Loucy (cell line): ENCODE measurements at regions not wholly inside any gene's neighbourhood (a gene's known extent, or its start where the extent isn't known, plus 50 kb on each side); places are given as distances from the start of the nearest gene placed in this dataset.

ENCODE experiments used
- H2AFZ ChIP-seq: fragments of 200-600 bp; sonication (generic); 2 replicates; pipeline ENCODE4 v1.6.0; 2016; ENCODE audit warnings: antibody characterized with exemption, mild to moderate bottlenecking, low read length, moderate library complexity
- H3F3A ChIP-seq: fragments of 200-600 bp; 2 replicates; pipeline ENCODE4 v1.6.0; 2016; ENCODE audit warnings: antibody characterized with exemption, low read depth, mild to moderate bottlenecking
- H3K27me3 ChIP-seq: fragments of 200-600 bp; sonication (generic); 2 replicates; pipeline ENCODE4 v1.6.1; 2014; ENCODE audit warnings: low read length, mild to moderate bottlenecking; ENCODE audit not compliant: insufficient read depth, poor library complexity, severe bottlenecking
- H3K36me3 ChIP-seq: fragments of 200-600 bp; sonication (generic); 2 replicates; pipeline ENCODE4 v1.6.1; 2016; ENCODE audit warnings: low read length; ENCODE audit not compliant: insufficient read depth
- H3K4me1 ChIP-seq: fragments of 200-600 bp; sonication (generic); 2 replicates; pipeline ENCODE4 v1.5.1; 2014; ENCODE audit warnings: low read length, mild to moderate bottlenecking; ENCODE audit not compliant: insufficient read depth, poor library complexity, severe bottlenecking
- H3K4me2 ChIP-seq: fragments of 200-600 bp; sonication (generic); 2 replicates; pipeline ENCODE4 v1.6.0; 2014; ENCODE audit warnings: antibody characterized with exemption, low read length, low read depth, mild to moderate bottlenecking; ENCODE audit not compliant: poor library complexity, severe bottlenecking
- H3K4me3 ChIP-seq: fragments of 200-600 bp; sonication (generic); 2 replicates; pipeline ENCODE4 v1.5.1; 2014; ENCODE audit warnings: low read length, mild to moderate bottlenecking, mixed read lengths; ENCODE audit not compliant: poor library complexity, severe bottlenecking
- H3K79me2 ChIP-seq: fragments of 200-600 bp; sonication (generic); 2 replicates; pipeline ENCODE4 v1.6.1; 2014; ENCODE audit warnings: low read length; ENCODE audit not compliant: insufficient read depth
- H3K9ac ChIP-seq: fragments of 200-600 bp; sonication (generic); 2 replicates; pipeline ENCODE4 v1.6.0; 2014; ENCODE audit warnings: mild to moderate bottlenecking, low read depth, low read length, moderate library complexity; ENCODE audit not compliant: poor library complexity, severe bottlenecking
- H3K9me2 ChIP-seq: fragments of 200-600 bp; sonication (generic); replicated peaks from 2 replicates; pipeline ENCODE4 v1.6.1; 2016; ENCODE audit warnings: low read depth, low read length, mixed read lengths
- H3K9me3 ChIP-seq: fragments of 200-600 bp; sonication (generic); 2 replicates; pipeline ENCODE4 v1.6.1; 2014; ENCODE audit warnings: mild to moderate bottlenecking, antibody characterized with exemption, low read length, low read depth; ENCODE audit not compliant: insufficient read depth
- H4K20me1 ChIP-seq: fragments of 200-600 bp; sonication (generic); 2 replicates; pipeline ENCODE4 v1.6.0; 2014; ENCODE audit warnings: antibody characterized with exemption, low read length, mild to moderate bottlenecking; ENCODE audit not compliant: insufficient read depth, poor library complexity, severe bottlenecking
- EZH2phosphoT487 ChIP-seq: fragments of 200-600 bp; IDR thresholded peaks from 2 replicates; pipeline ENCODE4 v1.6.1; 2018; ENCODE audit warnings: antibody characterized with exemption, mild to moderate bottlenecking, moderate library complexity, borderline replicate concordance
- TF ChIP-seq, protein P1 (sequence below): fragments of 200-600 bp; sonication (generic); conservative IDR thresholded peaks from 2 replicates; pipeline ENCODE4 v1.5.1; 2014; ENCODE audit warnings: mild to moderate bottlenecking, antibody characterized with exemption, low read length

DNA sequence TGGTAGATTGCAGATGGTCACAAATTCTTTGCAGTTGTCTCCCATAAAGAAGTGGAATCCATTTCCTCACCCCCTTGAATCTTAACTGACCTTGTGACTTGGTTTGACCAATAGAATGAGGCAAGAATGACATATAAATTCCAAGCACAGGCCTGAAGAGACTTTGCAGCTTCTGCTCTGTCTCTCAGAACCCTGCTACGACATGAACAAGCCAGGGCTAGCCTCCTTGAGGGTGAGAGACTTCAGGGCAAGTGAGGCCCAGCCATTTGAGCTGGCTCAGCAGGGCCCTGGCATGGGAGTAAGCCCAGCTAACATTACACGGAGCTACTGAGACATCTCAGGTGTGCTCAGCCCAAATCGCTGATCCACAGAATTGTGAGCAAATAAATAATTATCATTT is 216.3 kb upstream of the MAN1A1 start:
- H3K9ac ChIP-seq, result no peak overlapping the region
- no peak overlapping the region for H2AFZ ChIP-seq
- TF ChIP-seq, protein P1, sequence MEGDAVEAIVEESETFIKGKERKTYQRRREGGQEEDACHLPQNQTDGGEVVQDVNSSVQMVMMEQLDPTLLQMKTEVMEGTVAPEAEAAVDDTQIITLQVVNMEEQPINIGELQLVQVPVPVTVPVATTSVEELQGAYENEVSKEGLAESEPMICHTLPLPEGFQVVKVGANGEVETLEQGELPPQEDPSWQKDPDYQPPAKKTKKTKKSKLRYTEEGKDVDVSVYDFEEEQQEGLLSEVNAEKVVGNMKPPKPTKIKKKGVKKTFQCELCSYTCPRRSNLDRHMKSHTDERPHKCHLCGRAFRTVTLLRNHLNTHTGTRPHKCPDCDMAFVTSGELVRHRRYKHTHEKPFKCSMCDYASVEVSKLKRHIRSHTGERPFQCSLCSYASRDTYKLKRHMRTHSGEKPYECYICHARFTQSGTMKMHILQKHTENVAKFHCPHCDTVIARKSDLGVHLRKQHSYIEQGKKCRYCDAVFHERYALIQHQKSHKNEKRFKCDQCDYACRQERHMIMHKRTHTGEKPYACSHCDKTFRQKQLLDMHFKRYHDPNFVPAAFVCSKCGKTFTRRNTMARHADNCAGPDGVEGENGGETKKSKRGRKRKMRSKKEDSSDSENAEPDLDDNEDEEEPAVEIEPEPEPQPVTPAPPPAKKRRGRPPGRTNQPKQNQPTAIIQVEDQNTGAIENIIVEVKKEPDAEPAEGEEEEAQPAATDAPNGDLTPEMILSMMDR, result no peak
- no peak for TF ChIP-seq EZH2phosphoT487
- H3K4me2 ChIP-seq, result no peak overlapping the region
- H3K9me3 ChIP-seq, result no peaks in the 10 kb centered on the region
- no peaks in the 10 kb centered on the region for H3K27me3 ChIP-seq
- H3K9me2 ChIP-seq, result 0 out of 2 replicates have a peak, but pooled peaks cover 3% of the 10 kb centered on the region
- no peaks in the 10 kb centered on the region for H3K36me3 ChIP-seq
- no peaks in the 10 kb centered on the region for H3K79me2 ChIP-seq
- H3K4me3 ChIP-seq, result no peak overlapping the region
- H3K4me1 ChIP-seq, result no peaks in the 10 kb centered on the region
- no peaks in the 10 kb centered on the region for H3F3A ChIP-seq
- no peaks in the 10 kb centered on the region for H4K20me1 ChIP-seq

DNA sequence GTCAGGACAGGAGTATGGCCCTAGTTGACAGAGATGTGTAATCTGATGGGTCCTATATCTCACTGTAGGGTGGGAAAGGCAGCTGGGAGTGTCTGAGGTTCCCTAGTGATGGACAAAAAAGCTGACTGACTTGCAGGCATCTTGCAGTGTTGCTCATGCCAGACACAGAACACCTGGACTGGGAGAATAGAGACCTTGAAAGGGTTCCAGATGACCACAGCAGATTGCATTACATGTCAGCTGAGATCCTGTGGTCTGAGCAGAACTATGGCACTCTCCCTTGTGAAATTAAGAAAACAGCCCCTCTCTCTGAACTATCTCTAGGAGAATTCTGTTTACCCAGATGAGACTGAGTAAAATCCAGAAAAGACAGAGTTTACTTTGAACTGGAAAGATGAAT is 212.6 kb upstream of the MAN1A1 start:
- no peaks in the 10 kb centered on the region for H3K36me3 ChIP-seq
- no peaks in the 10 kb centered on the region for H3K9me2 ChIP-seq
- TF ChIP-seq EZH2phosphoT487, result no peak
- TF ChIP-seq, protein P1, result no peak
- H3K9ac ChIP-seq, result no peak overlapping the region
- no peaks in the 10 kb centered on the region for H3F3A ChIP-seq
- no peaks in the 10 kb centered on the region for H3K9me3 ChIP-seq
- no peak overlapping the region for H2AFZ ChIP-seq
- H4K20me1 ChIP-seq, result no peaks in the 10 kb centered on the region
- no peaks in the 10 kb centered on the region for H3K79me2 ChIP-seq
- H3K4me2 ChIP-seq, result no peak overlapping the region
- no peaks in the 10 kb centered on the region for H3K27me3 ChIP-seq
- H3K4me1 ChIP-seq, result no peaks in the 10 kb centered on the region
- no peak overlapping the region for H3K4me3 ChIP-seq

DNA sequence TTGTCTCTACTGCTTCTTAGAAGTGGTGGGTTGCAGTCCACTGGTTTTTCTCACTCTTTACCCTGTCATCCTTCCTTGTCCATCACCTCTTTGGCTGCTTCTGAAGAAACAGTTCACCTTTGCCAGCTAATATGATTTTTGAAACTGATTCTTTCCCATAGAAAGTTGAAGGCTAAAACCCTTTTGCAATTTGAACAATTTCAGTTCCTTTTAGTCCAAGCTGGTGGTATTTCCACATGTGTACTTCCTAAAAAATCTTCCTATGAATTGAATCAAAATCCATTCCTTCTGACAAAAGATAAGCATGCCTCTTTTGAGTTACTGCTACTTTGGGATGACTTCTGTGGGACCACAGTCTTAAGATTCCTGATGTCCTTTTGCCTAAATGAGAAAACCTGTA is 210.0 kb upstream of the MAN1A1 start:
- Histone ChIP-seq H3K9me2 (no peaks in the 10 kb centered on the region), H3K27me3 (no peaks in the 10 kb centered on the region), H3K4me1 (no peaks in the 10 kb centered on the region), H3K36me3 (no peaks in the 10 kb centered on the region), H3K9me3 (no peaks in the 10 kb centered on the region), H2AFZ (no peak overlapping the region), H3K4me2 (no peak overlapping the region), H4K20me1 (no peaks in the 10 kb centered on the region), H3K4me3 (no peak overlapping the region), H3K79me2 (no peaks in the 10 kb centered on the region), H3F3A (no peaks in the 10 kb centered on the region), H3K9ac (no peak overlapping the region)
- TF ChIP-seq EZH2phosphoT487, result no peak
- TF ChIP-seq, protein P1, result no peak
